ENCODE measurements at regions not wholly inside any gene's neighbourhood (a gene's known extent, or its start where the extent isn't known, plus 50 kb on each side); places are given as distances from the start of the nearest gene placed in this dataset.
A peak's percentile ranks its signal among the peaks of the same experiment; 100 is the strongest.

GRCh38 chr10:3865565-3865964, 80.6 kb upstream of the KLF6 start:
- ATAC-seq (ENCODE audit: low read depth) = no peak
- Histone ChIP-seq H3K4me2 (replicated peaks; ENCODE audit: low read depth, low read length, poor library complexity, severe bottlenecking) (no peak overlapping the region), H3K4me1 (ENCODE audit: control insufficient read depth in 2 of 2, insufficient read depth in 2 of 2, low read length in 2 of 2) (peaks cover 5 to 6% of the 10 kb centered on the region in 2 donors), H3K36me3 (replicated peaks in 1 of 2; ENCODE audit: control extremely low read depth in 1 of 2, control insufficient read depth in 1 of 2, extremely low read depth in 1 of 2, insufficient read depth in 2 of 2, low read length in 1 of 2) (no peaks in the 10 kb centered on the region), H3K9ac (ENCODE audit: low read length) (no peak overlapping the region), H3K4me3 (ENCODE audit: control extremely low read depth in 1 of 5, extremely low read depth in 1 of 5, insufficient read depth in 1 of 5, low read depth in 2 of 5, low read length in 4 of 5) (no peak overlapping the region), H3K27me3 (replicated peaks in 1 of 4; ENCODE audit: control extremely low read depth in 1 of 4, control insufficient read depth in 3 of 4, insufficient read depth in 4 of 4, low read length in 3 of 4) (no peaks in the 10 kb centered on the region), H2AFZ (ENCODE audit: insufficient read depth, low read depth, low read length, poor library complexity, severe bottlenecking) (no peak overlapping the region), H4K20me1 (ENCODE audit: control insufficient read depth, insufficient read depth, low read length, poor library complexity, severe bottlenecking) (no peaks in the 10 kb centered on the region), H3K27ac (ENCODE audit: low read length in 2 of 2) (no peak overlapping the region), H3K79me2 (ENCODE audit: control insufficient read depth, insufficient read depth, low read length) (no peaks in the 10 kb centered on the region), H3K9me3 (ENCODE audit: control extremely low read depth in 1 of 3, control insufficient read depth in 2 of 3, insufficient read depth in 1 of 3, low read length in 2 of 3) (no peaks in the 10 kb centered on the region)
- no peak overlapping the region for H3K4me3 Mint-ChIP-seq
- TF ChIP-seq EZH2 (IDR thresholded peaks at IDR 0.05; ENCODE audit: borderline replicate concordance, insufficient read depth, low read depth, low read length, poor library complexity, severe bottlenecking) = no peak
- no peak for TF ChIP-seq CTCF (IDR thresholded peaks at IDR 0.05)
- ChIA-PET CTCF (interaction anchor here (2.4 kb wide), 1 partner anchor 15 kb away, joined by 8 read pairs; no protein-coding TSS in a partner anchor), POLR2A (interaction anchor here (1.0 to 1.2 kb wide), 2 partner anchors 10 to 80 kb away, joined by 4 read pairs; partner anchors contain the start of gene KLF6)
- no peaks in the 10 kb centered on the region for H3K9me3 Mint-ChIP-seq (ENCODE audit: insufficient read depth)
- intact Hi-C loops (cut with micrococcal nuclease) = no loop called here
- H3K27me3 Mint-ChIP-seq = no peaks in the 10 kb centered on the region
- H3K27ac Mint-ChIP-seq = no peak overlapping the region
- DNase-seq = no peak
- H3K4me1 Mint-ChIP-seq = peaks cover 30% of the 10 kb centered on the region
- no CpG with 5 or more reads among the region's 3 CpGs for WGBS (ENCODE audit: insufficient coverage)

GRCh38 chr10:3861795-3862194, 76.8 kb upstream of the KLF6 start:
- no peaks in the 10 kb centered on the region for H3K9me3 Mint-ChIP-seq (ENCODE audit: insufficient read depth)
- H3K4me1 ChIP-seq (ENCODE audit: control insufficient read depth in 2 of 2, insufficient read depth in 2 of 2, low read length in 2 of 2) = no peaks in the 10 kb centered on the region
- H2AFZ ChIP-seq (ENCODE audit: insufficient read depth, low read depth, low read length, poor library complexity, severe bottlenecking) = no peak overlapping the region
- H3K9me3 ChIP-seq (ENCODE audit: control extremely low read depth in 1 of 3, control insufficient read depth in 2 of 3, insufficient read depth in 1 of 3, low read length in 2 of 3) = no peaks in the 10 kb centered on the region
- H3K79me2 ChIP-seq (ENCODE audit: control insufficient read depth, insufficient read depth, low read length) = no peaks in the 10 kb centered on the region
- ATAC-seq (ENCODE audit: low read depth) (no peak), DNase-seq (no peak)
- ChIA-PET POLR2A (no interaction called here), CTCF (interaction anchor here (1.1 kb wide), 1 partner anchor 10 kb away, joined by 4 read pairs; no protein-coding TSS in a partner anchor)
- H3K4me1 Mint-ChIP-seq = peaks cover 11% of the 10 kb centered on the region
- no peak overlapping the region for H3K4me3 ChIP-seq (ENCODE audit: control extremely low read depth in 1 of 5, extremely low read depth in 1 of 5, insufficient read depth in 1 of 5, low read depth in 2 of 5, low read length in 4 of 5)
- H3K9ac ChIP-seq (ENCODE audit: low read length) = no peak overlapping the region
- H3K36me3 ChIP-seq (replicated peaks in 1 of 2; ENCODE audit: control extremely low read depth in 1 of 2, control insufficient read depth in 1 of 2, extremely low read depth in 1 of 2, insufficient read depth in 2 of 2, low read length in 1 of 2) = no peaks in the 10 kb centered on the region
- H4K20me1 ChIP-seq (ENCODE audit: control insufficient read depth, insufficient read depth, low read length, poor library complexity, severe bottlenecking) = no peaks in the 10 kb centered on the region
- TF ChIP-seq CTCF (IDR thresholded peaks at IDR 0.05) (no peak), EZH2 (IDR thresholded peaks at IDR 0.05; ENCODE audit: borderline replicate concordance, insufficient read depth, low read depth, low read length, poor library complexity, severe bottlenecking) (no peak)
- no peaks in the 10 kb centered on the region for H3K27me3 ChIP-seq (replicated peaks in 1 of 4; ENCODE audit: control extremely low read depth in 1 of 4, control insufficient read depth in 3 of 4, insufficient read depth in 4 of 4, low read length in 3 of 4)
- 94% methylated on average over 15 of the region's 15 CpGs for WGBS (ENCODE audit: insufficient coverage)
- H3K4me3 Mint-ChIP-seq = no peak overlapping the region
- intact Hi-C loops (cut with micrococcal nuclease) = no loop called here
- no peak overlapping the region for H3K4me2 ChIP-seq (replicated peaks; ENCODE audit: low read depth, low read length, poor library complexity, severe bottlenecking)
- H3K27ac Mint-ChIP-seq = peak overlapping the region; percentile 50
- no peak overlapping the region for H3K27ac ChIP-seq (ENCODE audit: low read length in 2 of 2)
- H3K27me3 Mint-ChIP-seq = no peaks in the 10 kb centered on the region

Measured in B cell (primary cell).